HL-60 (cell line): ENCODE measurements at regions not wholly inside any gene's neighbourhood (a gene's known extent, or its start where the extent isn't known, plus 50 kb on each side); places are given as distances from the start of the nearest gene placed in this dataset.

Source experiments
- DNase-seq, 2 experiments: peaks; one replicate each; pipeline ENCODE4 v3.0.0-alpha.2; 2010 to 2020; ENCODE audit warnings: low read depth in 1 of 2, low spot score in 1 of 2
- H3K27ac ChIP-seq: fragments of 250-450 bp; sonication (Bioruptor Pico); replicated peaks from 2 replicates; pipeline ENCODE4 v1.5.1; 2020; ENCODE audit warnings: mild to moderate bottlenecking, moderate library complexity
- H3K27me3 ChIP-seq: fragments of 250-450 bp; sonication (Bioruptor Pico); 2 replicates; pipeline ENCODE4 v1.5.1; 2021; ENCODE audit warnings: mild to moderate bottlenecking, moderate library complexity; ENCODE audit not compliant: insufficient read depth, poor library complexity, severe bottlenecking
- H3K4me3 ChIP-seq: replicated peaks from 2 replicates; pipeline ENCODE4 v1.5.1; 2011; ENCODE audit warnings: mild to moderate bottlenecking, control low read depth, low read length; ENCODE audit not compliant: insufficient read depth
- CTCF ChIP-seq: IDR thresholded peaks from one replicate; pipeline ENCODE4 v1.5.1; 2011; ENCODE audit warnings: low read length, control low read depth, inconsistent platforms; ENCODE audit not compliant: insufficient read depth
- GABPA ChIP-seq: IDR thresholded peaks from 2 replicates; pipeline ENCODE4 v1.6.1; 2012; ENCODE audit warnings: low read depth
- POLR2AphosphoS5 ChIP-seq: IDR thresholded peaks from 2 replicates; pipeline ENCODE4 v1.6.1; 2012; ENCODE audit warnings: low read depth
- SPI1 ChIP-seq: IDR thresholded peaks from 2 replicates; pipeline ENCODE4 v1.6.1; 2012; ENCODE audit warnings: low read depth, mild to moderate bottlenecking, borderline replicate concordance
- TF ChIP-seq, protein P1 (sequence below): IDR thresholded peaks from 2 replicates; pipeline ENCODE4 v1.6.1; 2012; ENCODE audit warnings: low read depth; ENCODE audit not compliant: insufficient replicate concordance

DNA sequence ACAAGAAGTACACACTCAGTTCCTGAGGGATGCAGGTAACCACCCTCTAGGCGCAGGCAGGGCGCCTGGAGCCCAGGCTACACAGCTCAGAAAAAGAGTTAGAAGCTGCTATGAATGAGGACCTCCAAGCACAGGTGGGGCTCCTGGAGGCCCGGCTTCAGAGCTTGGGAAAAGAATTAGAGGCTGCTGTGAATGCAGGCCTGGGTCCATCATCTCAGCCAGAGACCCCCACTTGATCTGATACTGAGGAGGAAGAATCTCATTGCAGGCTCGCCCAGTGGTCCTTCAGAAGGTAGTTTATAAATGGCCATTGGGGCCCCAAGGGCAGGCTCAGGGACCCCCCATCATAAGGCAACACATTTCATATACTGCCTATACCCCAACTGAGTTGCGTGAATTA lies 556.4 kb downstream of the SLC6A15 start:
- no peak overlapping the region for H3K4me3 ChIP-seq
- TF ChIP-seq, protein P1, sequence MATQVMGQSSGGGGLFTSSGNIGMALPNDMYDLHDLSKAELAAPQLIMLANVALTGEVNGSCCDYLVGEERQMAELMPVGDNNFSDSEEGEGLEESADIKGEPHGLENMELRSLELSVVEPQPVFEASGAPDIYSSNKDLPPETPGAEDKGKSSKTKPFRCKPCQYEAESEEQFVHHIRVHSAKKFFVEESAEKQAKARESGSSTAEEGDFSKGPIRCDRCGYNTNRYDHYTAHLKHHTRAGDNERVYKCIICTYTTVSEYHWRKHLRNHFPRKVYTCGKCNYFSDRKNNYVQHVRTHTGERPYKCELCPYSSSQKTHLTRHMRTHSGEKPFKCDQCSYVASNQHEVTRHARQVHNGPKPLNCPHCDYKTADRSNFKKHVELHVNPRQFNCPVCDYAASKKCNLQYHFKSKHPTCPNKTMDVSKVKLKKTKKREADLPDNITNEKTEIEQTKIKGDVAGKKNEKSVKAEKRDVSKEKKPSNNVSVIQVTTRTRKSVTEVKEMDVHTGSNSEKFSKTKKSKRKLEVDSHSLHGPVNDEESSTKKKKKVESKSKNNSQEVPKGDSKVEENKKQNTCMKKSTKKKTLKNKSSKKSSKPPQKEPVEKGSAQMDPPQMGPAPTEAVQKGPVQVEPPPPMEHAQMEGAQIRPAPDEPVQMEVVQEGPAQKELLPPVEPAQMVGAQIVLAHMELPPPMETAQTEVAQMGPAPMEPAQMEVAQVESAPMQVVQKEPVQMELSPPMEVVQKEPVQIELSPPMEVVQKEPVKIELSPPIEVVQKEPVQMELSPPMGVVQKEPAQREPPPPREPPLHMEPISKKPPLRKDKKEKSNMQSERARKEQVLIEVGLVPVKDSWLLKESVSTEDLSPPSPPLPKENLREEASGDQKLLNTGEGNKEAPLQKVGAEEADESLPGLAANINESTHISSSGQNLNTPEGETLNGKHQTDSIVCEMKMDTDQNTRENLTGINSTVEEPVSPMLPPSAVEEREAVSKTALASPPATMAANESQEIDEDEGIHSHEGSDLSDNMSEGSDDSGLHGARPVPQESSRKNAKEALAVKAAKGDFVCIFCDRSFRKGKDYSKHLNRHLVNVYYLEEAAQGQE = no peak
- no peak for TF ChIP-seq SPI1
- TF ChIP-seq CTCF = no peak
- no peak for TF ChIP-seq GABPA
- no peak for TF ChIP-seq POLR2AphosphoS5
- H3K27ac ChIP-seq = no peak overlapping the region
- no peak for DNase-seq
- no peaks in the 10 kb centered on the region for H3K27me3 ChIP-seq

GRCh38 chr12:84355561-84355960 lies 557.0 kb downstream of the SLC6A15 start:
- DNase-seq = no peak
- Histone ChIP-seq H3K27me3 (no peaks in the 10 kb centered on the region), H3K27ac (no peak overlapping the region), H3K4me3 (no peak overlapping the region)
- TF ChIP-seq, protein P1 = no peak

GRCh38 chr12:84348582-84348981 lies 564.0 kb downstream of the SLC6A15 start:
- Histone ChIP-seq H3K27me3 (no peaks in the 10 kb centered on the region), H3K27ac (no peak overlapping the region), H3K4me3 (no peak overlapping the region)
- TF ChIP-seq POLR2AphosphoS5 (no peak), GABPA (no peak), CTCF (no peak), SPI1 (no peak)
- TF ChIP-seq, protein P1 = no peak
- no peak for DNase-seq
